ENCODE measurements at regions not wholly inside any gene's neighbourhood (a gene's known extent, or its start where the extent isn't known, plus 50 kb on each side); places are given as distances from the start of the nearest gene placed in this dataset.

DNA sequence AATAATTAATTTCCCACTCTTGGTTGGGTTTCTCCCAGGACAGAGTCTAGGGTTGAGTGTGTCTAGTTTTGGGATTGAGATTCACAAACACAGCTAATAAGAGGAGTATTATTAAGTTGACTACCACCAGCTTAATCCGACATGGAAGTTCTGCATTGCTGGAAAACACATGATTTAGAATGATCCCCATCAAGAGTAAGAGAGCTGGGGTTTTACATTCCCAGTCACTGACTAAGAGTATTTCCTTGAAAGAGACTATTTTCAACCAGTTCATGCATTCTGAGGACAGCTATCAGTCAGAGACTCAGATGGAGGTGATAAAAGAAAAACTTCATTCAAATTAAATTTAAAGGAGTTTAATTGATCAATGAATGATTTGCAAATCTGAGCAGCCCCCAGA lies 334.6 kb upstream of the LRATD1 start:
- H3T11ph ChIP-seq (ENCODE audit: low read length): no peak overlapping the region
- Mint-ChIP-seq H3K9me3 (no peaks in the 10 kb centered on the region), H3K36me3 (ENCODE audit: insufficient read depth in 1 of 3, low read depth in 3 of 3) (no peaks in the 10 kb centered on the region), H3K27ac (no peak overlapping the region), H3K4me3 (no peak overlapping the region), H3K4me1 (peaks cover 4 to 7% of the 10 kb centered on the region in 2 experiments; a peak in 3 of 4 replicates), H3K27me3 (ENCODE audit: low read depth) (no peaks in the 10 kb centered on the region; the same call in 1 of the 2 replicates)
- H2AK5ac ChIP-seq (ENCODE audit: insufficient read length, low read length): no peak overlapping the region
- H3K18ac ChIP-seq (ENCODE audit: insufficient read length, low read depth, low read length): no peak overlapping the region
- H3K79me1 ChIP-seq (ENCODE audit: insufficient read depth, low read depth, low read length, poor library complexity, severe bottlenecking): no peaks in the 10 kb centered on the region
- no peaks in the 10 kb centered on the region for H4K20me1 ChIP-seq (ENCODE audit: control insufficient read depth, insufficient read depth, insufficient read length)
- no peak overlapping the region for H4K8ac ChIP-seq (replicated peaks; ENCODE audit: insufficient read length, low read depth, low read length)
- no peak overlapping the region for H4K91ac ChIP-seq (ENCODE audit: insufficient read length, low read depth, low read length)
- no peak for TF ChIP-seq CTCF (conservative IDR thresholded peaks at IDR 0.05)
- no peak overlapping the region for H2BK120ac ChIP-seq (ENCODE audit: low read depth, low read length, poor library complexity, severe bottlenecking)
- H2BK12ac ChIP-seq (ENCODE audit: insufficient read length, low read depth, low read length): no peak overlapping the region
- H4K5ac ChIP-seq (ENCODE audit: insufficient read length, low read depth, low read length): no peak overlapping the region
- no peaks in the 10 kb centered on the region for H3K23me2 ChIP-seq (ENCODE audit: insufficient read length, low read depth, low read length, poor library complexity, severe bottlenecking)
- H3K23ac ChIP-seq (ENCODE audit: insufficient read length, low read depth, low read length): no peak overlapping the region
- no peak overlapping the region for H2BK20ac ChIP-seq (ENCODE audit: low read depth, low read length, poor library complexity, severe bottlenecking)
- no peak overlapping the region for H3K4me2 ChIP-seq (ENCODE audit: insufficient read depth, insufficient read length, low read length)
- H2BK5ac ChIP-seq (ENCODE audit: insufficient read length, low read length): no peak overlapping the region
- no peaks in the 10 kb centered on the region for H3K27me3 ChIP-seq (ENCODE audit: insufficient read depth, low read length)
- no peak overlapping the region for H2BK15ac ChIP-seq (ENCODE audit: low read depth, low read length)
- H3K56ac ChIP-seq (ENCODE audit: insufficient read length, low read depth, low read length): no peak overlapping the region
- H3K4me1 ChIP-seq (ENCODE audit: insufficient read depth, low read length): no peaks in the 10 kb centered on the region; the same call in 1 of the 2 replicates
- no peak overlapping the region for H3K4ac ChIP-seq (ENCODE audit: low read depth, low read length)
- no peak overlapping the region for H3K27ac ChIP-seq (ENCODE audit: insufficient read length, low read depth, low read length)
- no peak overlapping the region for H3K9ac ChIP-seq (ENCODE audit: extremely low read depth, insufficient read length, low read length)
- no peak overlapping the region for H2AFZ ChIP-seq (ENCODE audit: low read length)
- no peaks in the 10 kb centered on the region for H3K79me2 ChIP-seq (ENCODE audit: insufficient read depth, low read length)
- no peak for DNase-seq
- no peaks in the 10 kb centered on the region for H3K9me3 ChIP-seq (ENCODE audit: control insufficient read depth, low read depth, low read length)
- H3K14ac ChIP-seq (ENCODE audit: insufficient read depth, low read length): no peak overlapping the region
- WGBS (ENCODE audit: extremely low coverage, insufficient read length, low lambda C conversion rate): no CpG with 5 or more reads among the region's 1 CpG
